SW 1271 (cell line): ENCODE measurements at regions not wholly inside any gene's neighbourhood (a gene's known extent, or its start where the extent isn't known, plus 50 kb on each side); places are given as distances from the start of the nearest gene placed in this dataset.

Source experiments
- DNase-seq, 2 experiments: peaks; one replicate each; lab custom pipeline; 2025; lab: John Stamatoyannopoulos, UW

DNA sequence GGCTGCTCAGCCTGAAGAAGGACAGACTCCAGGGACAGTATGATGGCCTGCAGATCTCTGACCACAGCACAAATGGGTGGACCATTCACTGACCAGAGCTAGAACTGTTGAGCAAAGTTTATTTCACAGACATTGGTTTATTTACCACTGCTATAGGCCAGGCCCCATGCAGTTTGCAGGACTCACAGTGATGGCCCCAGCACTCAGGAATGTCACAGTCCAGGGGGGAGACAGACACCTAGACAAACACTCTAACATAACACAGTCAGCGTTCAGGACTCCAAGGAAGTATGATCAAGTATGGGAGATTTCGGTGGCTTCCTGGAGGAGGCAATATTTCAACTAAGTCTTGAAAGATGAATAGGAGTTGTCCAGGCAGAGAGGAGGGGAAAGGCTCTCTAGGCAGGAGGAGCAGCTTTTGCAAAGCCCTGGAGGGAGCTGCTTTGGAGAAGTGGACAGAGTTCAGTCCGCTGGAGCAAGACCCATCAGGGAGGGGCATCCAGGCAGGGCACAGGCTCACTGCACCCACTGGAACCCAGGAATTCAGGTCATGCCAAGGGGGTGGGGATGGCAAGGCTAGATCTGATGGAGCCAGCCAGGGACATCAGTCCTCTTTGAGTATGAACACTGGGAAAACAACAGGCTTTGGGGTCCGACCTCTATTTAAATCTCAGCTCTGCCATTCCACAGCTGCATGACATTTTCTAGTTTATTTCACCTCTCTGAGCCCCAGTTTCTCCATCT, 454.3 kb downstream of the MATN1 start:
- DNase-seq = no peak

DNA sequence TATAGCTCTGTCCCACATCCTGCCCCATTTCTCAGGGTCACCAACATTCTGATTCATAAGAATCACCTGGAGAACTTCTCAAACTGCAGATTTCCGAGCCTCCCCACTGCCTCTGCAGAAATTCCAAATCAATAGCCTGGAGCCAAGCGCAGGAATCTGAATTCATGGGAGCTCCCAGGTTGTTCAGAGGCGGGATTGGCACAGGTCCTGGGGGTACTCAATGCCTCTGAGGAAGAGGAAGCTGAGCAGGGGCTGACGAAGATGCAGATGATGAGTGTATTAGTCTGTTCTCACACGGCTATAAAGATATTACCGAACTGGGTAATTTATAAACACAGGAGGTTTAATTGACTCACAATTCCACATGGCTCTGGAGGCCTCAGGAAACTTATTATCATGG, 455.5 kb downstream of the MATN1 start:
- no peak for DNase-seq

DNA sequence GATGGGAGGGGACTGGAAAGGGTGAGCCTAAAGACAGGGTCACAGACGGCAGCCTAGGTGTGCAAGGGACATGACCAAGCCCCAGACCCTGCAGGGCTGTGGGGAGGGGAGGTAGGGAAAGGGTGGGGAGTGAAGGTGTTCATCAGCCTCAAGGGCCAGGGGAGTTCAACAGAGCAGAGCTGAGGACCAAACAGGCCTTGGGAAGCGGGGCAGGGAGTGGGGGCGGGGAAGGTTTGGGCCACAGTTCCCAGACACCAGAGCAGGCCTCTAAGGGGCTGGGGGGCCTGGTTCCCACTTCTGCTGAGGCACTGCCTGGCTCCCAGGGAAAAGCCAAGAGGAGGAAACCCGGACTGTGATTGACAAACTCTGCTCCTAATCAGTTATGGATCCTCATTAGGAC, 456.3 kb downstream of the MATN1 start:
- DNase-seq = no peak

DNA sequence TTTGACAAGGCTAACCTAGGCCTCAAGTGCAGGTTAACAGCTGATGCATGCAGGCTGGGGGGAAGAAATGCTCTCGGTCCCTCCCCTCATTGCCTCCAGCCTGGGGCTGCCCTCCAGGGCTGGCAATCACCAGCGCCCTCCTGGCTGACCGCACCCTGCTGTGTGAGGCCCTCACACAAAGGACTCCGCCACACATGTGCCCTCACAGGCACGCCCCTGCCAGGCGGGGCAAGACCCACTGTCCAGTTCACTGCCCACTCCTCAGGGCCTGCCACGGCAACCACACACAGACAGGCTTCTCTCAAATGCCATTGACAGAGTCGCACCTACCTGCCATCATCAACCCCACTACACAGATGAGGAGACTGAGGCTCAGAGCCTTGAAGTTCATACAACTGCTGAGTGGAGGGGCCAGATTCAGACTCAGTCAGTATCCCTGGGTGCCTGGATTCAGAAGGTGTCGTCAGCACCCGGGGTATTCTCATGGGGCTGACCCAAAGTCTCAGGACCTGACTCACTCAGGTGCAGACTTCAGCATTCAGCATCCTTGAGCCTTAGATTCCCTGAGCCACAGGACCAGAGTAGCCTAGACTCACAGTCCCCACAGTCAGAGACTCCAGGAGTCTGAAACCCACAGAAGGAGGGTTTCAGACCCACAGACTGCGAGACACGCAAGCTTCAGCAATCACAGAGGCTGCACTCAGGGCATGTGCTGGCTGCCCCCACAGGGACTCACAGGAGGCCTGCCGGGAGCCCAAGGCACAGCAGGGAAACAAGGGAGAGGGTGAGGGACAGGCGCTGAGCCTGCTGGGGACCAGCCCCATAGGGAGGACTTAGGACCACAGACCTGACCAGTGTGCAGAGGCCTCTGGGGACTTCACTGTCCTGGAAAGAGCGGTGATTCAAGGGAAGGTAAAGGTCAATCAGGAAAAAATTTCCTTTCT, 458.0 kb downstream of the MATN1 start:
- no peak for DNase-seq

DNA sequence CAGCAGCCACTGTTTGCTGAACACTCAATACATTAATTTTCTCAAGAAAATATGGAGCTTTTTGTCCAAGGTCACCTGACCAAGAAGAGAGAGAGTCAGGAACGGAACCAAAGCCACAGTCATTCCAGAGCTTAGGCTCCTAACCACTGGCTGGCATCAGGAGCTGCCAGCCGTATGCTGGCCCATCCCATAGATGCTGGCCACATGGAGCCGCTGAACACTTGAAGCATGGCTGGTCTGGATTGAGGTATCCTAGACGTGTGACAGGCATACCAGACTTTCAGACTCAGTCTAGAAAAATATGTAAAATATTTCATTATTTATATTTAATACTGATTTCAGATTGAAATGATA, 458.7 kb downstream of the MATN1 start:
- DNase-seq = no peak

- DNase-seq = no peak
These were observed 459.3 kb downstream of the MATN1 start for GRCh38 chr1:30263888-30264671.

GRCh38 chr1:30263405-30263804, 460.0 kb downstream of the MATN1 start:
- DNase-seq = no peak

DNA sequence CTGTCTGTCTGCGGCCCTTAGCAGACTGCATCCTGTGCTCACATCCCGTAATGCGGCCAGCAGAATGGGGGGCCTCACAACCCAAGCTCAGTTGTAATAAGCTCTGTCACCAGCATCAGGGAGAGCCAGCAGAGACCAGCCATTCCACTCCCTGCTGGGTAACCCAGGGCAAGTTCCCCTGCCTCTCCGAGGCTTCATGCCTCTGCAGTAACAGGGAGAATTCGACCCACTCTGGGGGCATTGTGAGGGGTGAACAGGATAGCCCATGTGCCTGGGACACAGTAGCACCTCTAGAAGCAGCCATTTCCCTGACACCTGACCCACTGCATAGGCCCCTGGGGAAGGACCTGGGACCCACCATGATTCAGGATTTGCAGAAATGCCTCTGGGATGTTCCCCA, 461.2 kb downstream of the MATN1 start:
- DNase-seq = no peak

DNA sequence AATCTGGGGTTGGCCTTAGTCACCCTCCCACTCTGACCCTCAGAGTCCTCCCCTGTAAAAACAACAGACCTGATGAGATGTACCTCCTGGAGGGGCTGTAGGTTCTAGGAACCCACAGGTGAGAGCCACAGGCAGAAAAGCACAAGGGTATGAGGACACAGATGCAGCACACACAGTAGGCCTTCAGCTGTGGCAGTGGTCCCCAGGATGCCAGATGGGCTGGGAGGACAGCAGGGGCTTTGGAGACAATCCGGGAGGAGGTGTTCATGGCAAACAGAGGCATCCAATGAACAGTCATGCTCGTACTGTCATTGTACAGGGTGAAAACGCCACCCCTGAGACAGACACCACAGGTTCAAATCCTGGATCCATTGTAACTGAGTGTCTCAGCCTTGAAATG, 463.1 kb downstream of the MATN1 start:
- DNase-seq = no peak

- DNase-seq = no peak
These were observed 463.8 kb downstream of the MATN1 start for GRCh38 chr1:30259631-30260030.

- no peak for DNase-seq
These were observed 464.5 kb downstream of the MATN1 start for GRCh38 chr1:30258876-30259275.

- no peak for DNase-seq
These were observed 464.9 kb downstream of the MATN1 start for GRCh38 chr1:30258471-30258870.

DNA sequence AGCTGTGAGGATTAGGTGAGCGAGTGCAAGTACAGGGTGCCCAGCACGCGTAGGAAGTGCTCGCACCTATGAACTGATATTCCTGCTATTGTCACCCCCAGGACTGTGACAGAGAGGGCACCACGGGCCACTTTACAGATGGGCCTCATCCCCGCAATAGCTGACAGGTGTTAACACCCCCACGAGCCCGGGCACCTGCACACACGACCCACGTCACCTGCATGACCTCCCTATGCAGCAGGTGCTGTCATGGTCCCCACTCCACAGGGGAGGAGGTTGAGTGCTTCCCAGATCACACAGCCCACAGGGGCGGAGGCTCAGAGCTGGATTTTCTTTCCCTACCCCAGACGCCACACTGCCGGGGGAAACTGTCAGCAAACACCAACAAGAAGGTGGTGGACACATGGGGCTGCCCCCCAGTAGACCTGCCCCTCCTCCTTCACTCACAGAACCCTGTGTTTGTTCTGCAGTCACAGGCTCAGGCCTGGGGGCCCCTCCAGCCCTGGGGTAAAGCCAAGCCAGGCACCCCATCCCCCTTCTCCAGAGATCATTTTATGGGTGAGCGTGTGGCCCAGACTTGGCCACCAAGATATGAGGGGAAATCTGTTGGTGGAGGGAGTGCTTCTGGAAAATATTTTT, 465.5 kb downstream of the MATN1 start:
- DNase-seq = no peak

GRCh38 chr1:30257322-30257721, 466.1 kb downstream of the MATN1 start:
- DNase-seq = no peak

DNA sequence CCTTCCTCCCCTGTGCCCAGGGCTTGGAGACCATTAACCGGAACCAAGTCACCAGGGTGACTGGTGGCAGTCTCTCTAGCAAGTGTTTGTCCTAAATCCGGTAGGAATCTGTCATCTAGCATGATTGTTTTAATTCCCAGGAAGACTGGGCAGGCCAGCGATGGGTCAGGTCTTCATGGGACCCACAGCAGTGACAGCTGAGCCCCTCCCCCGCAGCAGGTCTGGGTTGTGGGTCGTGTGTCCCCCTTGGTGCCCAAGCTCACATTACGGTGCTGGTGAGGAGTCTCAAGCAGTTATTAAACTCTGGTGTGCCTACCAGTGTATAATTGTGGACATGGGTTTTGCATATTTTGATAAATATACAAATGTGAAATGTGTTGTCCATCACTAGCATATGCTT, 466.5 kb downstream of the MATN1 start:
- no peak for DNase-seq

DNA sequence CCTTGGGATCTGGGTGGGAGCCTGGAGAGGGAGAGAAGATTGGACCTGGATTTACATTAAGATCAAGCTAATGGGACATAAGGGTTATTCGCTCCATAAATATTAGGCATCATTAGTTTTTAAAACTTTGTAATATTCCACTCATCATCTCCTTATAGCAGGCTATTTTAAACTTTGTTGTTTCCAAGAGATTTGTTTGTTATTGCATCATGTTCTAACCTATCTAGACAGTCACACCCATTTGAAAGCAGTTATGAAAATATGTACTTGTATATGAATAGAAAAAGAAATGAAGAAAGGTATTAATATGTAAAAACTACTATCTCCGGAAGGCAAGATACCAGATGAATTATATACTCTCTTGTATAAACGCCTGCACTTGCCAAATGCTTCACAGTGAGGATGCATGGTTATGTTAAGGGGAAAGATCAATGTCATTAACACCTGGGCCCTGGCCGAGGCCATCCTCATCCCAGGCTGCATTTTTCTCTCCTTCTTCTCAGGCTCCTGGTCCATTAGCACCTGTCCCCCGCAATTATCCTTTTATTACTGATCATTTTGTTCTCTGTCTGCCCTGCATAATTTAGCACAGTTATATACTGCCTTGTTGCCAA, 468.2 kb downstream of the MATN1 start:
- no peak for DNase-seq

- DNase-seq = no peak
These were observed 469.5 kb downstream of the MATN1 start for GRCh38 chr1:30253807-30254440.

DNA sequence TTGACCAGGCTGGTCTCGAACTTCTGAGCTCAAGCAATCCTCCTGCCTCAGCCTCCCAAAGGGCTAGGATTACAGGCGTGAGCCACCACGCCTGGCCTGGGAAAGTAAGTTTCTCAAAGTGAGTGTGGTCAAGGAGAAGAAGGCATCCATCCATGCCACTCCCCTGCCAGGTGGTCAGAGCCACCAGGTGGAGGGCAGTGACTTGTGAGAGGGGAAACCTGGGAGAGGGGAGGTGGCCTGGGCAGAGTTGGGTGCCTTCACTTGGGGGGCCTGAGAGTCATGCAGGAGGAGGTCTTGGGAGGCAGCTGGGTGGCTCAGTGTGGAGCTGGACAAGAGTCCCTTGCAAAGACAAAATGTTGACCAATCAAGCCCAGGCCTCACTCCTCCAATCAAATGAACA, 470.0 kb downstream of the MATN1 start:
- DNase-seq = no peak

- DNase-seq = no peak
These were observed 472.2 kb downstream of the MATN1 start for GRCh38 chr1:30250984-30251850.

- DNase-seq = no peak
These were observed 472.9 kb downstream of the MATN1 start for GRCh38 chr1:30250338-30250983.
